Gastrocnemius medialis (tissue), 4 donors: ENCODE measurements at regions not wholly inside any gene's neighbourhood (a gene's known extent, or its start where the extent isn't known, plus 50 kb on each side); places are given as distances from the start of the nearest gene placed in this dataset.

Experiments
- ATAC-seq, 2 donors: fragments of 150-250 bp; one replicate each; pipeline ENCODE4 v1.9.1; 2016
- DNase-seq, 2 donors: peaks; one replicate each; pipeline ENCODE4 v3.0.0-alpha.2; 2019
- H3K27ac ChIP-seq, 4 donors: fragments of 200-600 bp; sonication (generic); 1 replicate in 1 of 4; 2 replicates in 3 of 4; pipeline ENCODE4 v1.5.1; 2016 to 2018; ENCODE audit warnings: mild to moderate bottlenecking in 2 of 4, moderate library complexity in 1 of 4
- H3K27me3 ChIP-seq, 3 donors: fragments of 200-600 bp; sonication (generic) in 2 of 3; 1 replicate in 1 of 3; 2 replicates in 2 of 3; pipeline versions ENCODE4 v1.5.1 to v1.6.0; 2016 to 2019; ENCODE audit warnings: mild to moderate bottlenecking in 1 of 3, moderate library complexity in 1 of 3
- H3K36me3 ChIP-seq, 2 donors: fragments of 200-600 bp; sonication (generic) in 1 of 2; one replicate each; pipeline ENCODE4 v1.5.1; 2017 to 2018
- H3K4me1 ChIP-seq, 2 donors: fragments of 200-600 bp; sonication (generic) in 1 of 2; one replicate each; pipeline ENCODE4 v1.5.1; 2016 to 2017; ENCODE audit warnings: mild to moderate bottlenecking in 2 of 2
- H3K4me3 ChIP-seq, 4 donors: fragments of 200-600 bp; sonication (generic) in 3 of 4; 1 replicate in 1 of 4; 2 replicates in 3 of 4; pipeline ENCODE4 v1.5.1; 2016 to 2019; ENCODE audit warnings: mild to moderate bottlenecking in 2 of 4
- H3K9me3 ChIP-seq, 3 donors: fragments of 200-600 bp; sonication (generic) in 2 of 3; 1 replicate in 1 of 3; 2 replicates in 2 of 3; pipeline ENCODE4 v1.5.1; 2016 to 2019
- CTCF ChIP-seq, 5 experiments: fragments of 450-650 bp in 3 of 5; fragments of 200-600 bp in 2 of 5; sonication (generic) in 2 of 5; IDR thresholded peaks in 4 of 5; conservative IDR thresholded peaks in 1 of 5; 1 replicate in 4 of 5; 2 replicates in 1 of 5; pipeline ENCODE4 v1.5.1; 2016 to 2019; ENCODE audit warnings: antibody characterized with exemption in 5 of 5, mild to moderate bottlenecking in 3 of 5, moderate library complexity in 3 of 5
- POLR2A ChIP-seq, 2 donors: fragments of 450-650 bp; IDR thresholded peaks; one replicate each; pipeline ENCODE4 v1.6.1; 2017; ENCODE audit warnings: antibody characterized with exemption in 2 of 2, mild to moderate bottlenecking in 2 of 2, moderate library complexity in 2 of 2
- in situ Hi-C, 4 donors: fragments of 200-750 bp; cut with MboI; loops; one replicate each; pipeline versions ENCODE4 v1.15.0 to v1.8.0; 2017; ENCODE audit warnings: low sequenced_read_pairs in 4 of 4
- intact Hi-C: fragments of 100-400 bp; cut with DNase I; formaldehyde crosslinking; loops from one replicate; pipeline ENCODE4 v1.15.1; 2023; ENCODE audit warnings: low total_unique reads

GRCh38 chr10:77715536-77715935 lies 77.9 kb upstream of the KCNMA1 start:
- in situ Hi-C loops = loop anchor here in 1 of 4 donors (10.0 kb wide), 1 partner anchor 551 kb away; no protein-coding TSS in a partner anchor
- H3K27me3 ChIP-seq = peaks cover 12 to 16% (median 12%) of the 10 kb centered on the region in 3 donors
- intact Hi-C loops = loop anchor here (5.0 kb wide), 1 partner anchor 42 kb away; no protein-coding TSS in a partner anchor
- ATAC-seq = no peak
- H3K4me3 ChIP-seq = no peak overlapping the region
- no peaks in the 10 kb centered on the region for H3K9me3 ChIP-seq
- no peaks in the 10 kb centered on the region for H3K36me3 ChIP-seq
- no peak for TF ChIP-seq CTCF (IDR thresholded peaks at IDR 0.05 in 4 of 5, conservative IDR thresholded peaks at IDR 0.05 in 1 of 5)
- TF ChIP-seq POLR2A (IDR thresholded peaks at IDR 0.05) = no peak
- peaks cover 0 to 5% of the 10 kb centered on the region in 2 donors for H3K4me1 ChIP-seq
- no peak overlapping the region for H3K27ac ChIP-seq
- no peak for DNase-seq

GRCh38 chr10:77715088-77715487 lies 77.5 kb upstream of the KCNMA1 start:
- H3K27ac ChIP-seq = no peak overlapping the region
- DNase-seq = no peak
- in situ Hi-C loops (loop anchor here in 1 of 4 donors (10.0 kb wide), 1 partner anchor 550 kb away; no protein-coding TSS in a partner anchor), intact Hi-C loops (loop anchor here (5.0 kb wide), 1 partner anchor 42 kb away; no protein-coding TSS in a partner anchor)
- TF ChIP-seq POLR2A (IDR thresholded peaks at IDR 0.05) = no peak
- no peak for TF ChIP-seq CTCF (IDR thresholded peaks at IDR 0.05 in 4 of 5, conservative IDR thresholded peaks at IDR 0.05 in 1 of 5)
- no peaks in the 10 kb centered on the region for H3K9me3 ChIP-seq
- no peak overlapping the region for H3K4me3 ChIP-seq
- peaks cover 0 to 5% of the 10 kb centered on the region in 2 donors for H3K4me1 ChIP-seq
- no peak for ATAC-seq
- no peaks in the 10 kb centered on the region for H3K36me3 ChIP-seq
- H3K27me3 ChIP-seq = peaks cover 12 to 16% (median 12%) of the 10 kb centered on the region in 3 donors

GRCh38 chr10:77713521-77714280 lies 76.1 kb upstream of the KCNMA1 start:
- no peak for ATAC-seq
- in situ Hi-C loops = loop anchor here in 1 of 4 donors (10.0 kb wide), 1 partner anchor 549 kb away; no protein-coding TSS in a partner anchor
- intact Hi-C loops = loop anchor here (5.0 kb wide), 1 partner anchor 546 kb away; no protein-coding TSS in a partner anchor

GRCh38 chr10:77712207-77712606 lies 74.6 kb upstream of the KCNMA1 start:
- TF ChIP-seq POLR2A (IDR thresholded peaks at IDR 0.05) (no peak), CTCF (IDR thresholded peaks at IDR 0.05 in 4 of 5, conservative IDR thresholded peaks at IDR 0.05 in 1 of 5) (no peak)
- peaks cover 12 to 16% (median 12%) of the 10 kb centered on the region in 3 donors for H3K27me3 ChIP-seq
- intact Hi-C loops (loop anchor here (5.0 kb wide), 1 partner anchor 545 kb away; no protein-coding TSS in a partner anchor), in situ Hi-C loops (loop anchor here in 1 of 4 donors (10.0 kb wide), 1 partner anchor 547 kb away; no protein-coding TSS in a partner anchor)
- H3K4me3 ChIP-seq = no peak overlapping the region
- ATAC-seq (no peak), DNase-seq (no peak)
- H3K36me3 ChIP-seq = no peaks in the 10 kb centered on the region
- H3K27ac ChIP-seq = no peak overlapping the region
- peaks cover 0 to 5% of the 10 kb centered on the region in 2 donors for H3K4me1 ChIP-seq
- no peaks in the 10 kb centered on the region for H3K9me3 ChIP-seq

More at GRCh38 chr10:77713521-77714280, 76.1 kb upstream of the KCNMA1 start:
- Histone ChIP-seq H3K27me3 (peaks cover 12 to 16% (median 12%) of the 10 kb centered on the region in 3 donors), H3K9me3 (no peaks in the 10 kb centered on the region), H3K36me3 (no peaks in the 10 kb centered on the region), H3K4me3 (no peak overlapping the region), H3K27ac (no peak overlapping the region), H3K4me1 (peaks cover 0 to 5% of the 10 kb centered on the region in 2 donors)
- DNase-seq = no peak
- TF ChIP-seq CTCF (IDR thresholded peaks at IDR 0.05 in 4 of 5, conservative IDR thresholded peaks at IDR 0.05 in 1 of 5) = no peak
- TF ChIP-seq POLR2A (IDR thresholded peaks at IDR 0.05) = no peak
